DOHH2 (cell line): ENCODE measurements at regions not wholly inside any gene's neighbourhood (a gene's known extent, or its start where the extent isn't known, plus 50 kb on each side); places are given as distances from the start of the nearest gene placed in this dataset.

ENCODE experiments used
- H3F3A ChIP-seq: fragments of 200-600 bp; sonication (generic), shearing (Covaris generic); 2 replicates; pipeline ENCODE4 v1.6.0; 2016; ENCODE audit warnings: antibody characterized with exemption, mild to moderate bottlenecking; ENCODE audit not compliant: control insufficient read depth, insufficient read depth
- H3K27ac ChIP-seq: fragments of 200-600 bp; sonication (generic); 2 replicates; pipeline ENCODE4 v1.5.1; 2014; ENCODE audit warnings: low read depth, mild to moderate bottlenecking, low read length, moderate library complexity
- H3K27me3 ChIP-seq: fragments of 200-600 bp; sonication (generic); 2 replicates; pipeline ENCODE4 v1.6.1; 2014; ENCODE audit warnings: mild to moderate bottlenecking, low read length, mixed read lengths; ENCODE audit not compliant: control insufficient read depth
- H3K36me3 ChIP-seq: fragments of 200-600 bp; sonication (generic); 2 replicates; pipeline ENCODE4 v1.6.1; 2014; ENCODE audit warnings: mild to moderate bottlenecking, low read length, moderate library complexity, mixed read lengths; ENCODE audit not compliant: control insufficient read depth
- H3K4me1 ChIP-seq: fragments of 200-600 bp; sonication (generic); 2 replicates; pipeline ENCODE4 v1.6.1; 2014; ENCODE audit warnings: mild to moderate bottlenecking, low read length, mixed read lengths; ENCODE audit not compliant: control insufficient read depth
- H3K4me2 ChIP-seq: fragments of 200-600 bp; sonication (generic); 2 replicates; pipeline ENCODE4 v1.6.0; 2014; ENCODE audit warnings: mild to moderate bottlenecking, low read length, moderate library complexity
- H3K4me3 ChIP-seq: fragments of 200-600 bp; sonication (generic); 2 replicates; pipeline ENCODE4 v1.5.1; 2014; ENCODE audit warnings: mild to moderate bottlenecking, low read length, mixed read lengths
- H3K79me2 ChIP-seq: fragments of 200-600 bp; sonication (generic); 2 replicates; pipeline ENCODE4 v1.6.1; 2014; ENCODE audit warnings: mild to moderate bottlenecking, low read length, mixed read lengths; ENCODE audit not compliant: control insufficient read depth
- H3K9me2 ChIP-seq: fragments of 200-600 bp; sonication (generic); replicated peaks from 2 replicates; pipeline ENCODE4 v1.6.1; 2014; ENCODE audit warnings: mild to moderate bottlenecking, low read length, mixed read lengths; ENCODE audit not compliant: control insufficient read depth
- H3K9me3 ChIP-seq: fragments of 200-600 bp; sonication (generic); 2 replicates; pipeline ENCODE4 v1.6.1; 2014; ENCODE audit warnings: antibody characterized with exemption, low read length, mixed read lengths; ENCODE audit not compliant: control insufficient read depth, insufficient read depth
- H4K20me1 ChIP-seq: fragments of 200-600 bp; sonication (generic); 2 replicates; pipeline ENCODE4 v1.6.0; 2014; ENCODE audit warnings: low read depth, mild to moderate bottlenecking, antibody characterized with exemption, low read length, moderate library complexity; ENCODE audit not compliant: control insufficient read depth, insufficient read depth
- EZH2phosphoT487 ChIP-seq: fragments of 200-600 bp; sonication (generic); IDR thresholded peaks from 2 replicates; pipeline ENCODE4 v1.6.1; 2017; ENCODE audit warnings: borderline replicate concordance, mild to moderate bottlenecking, antibody characterized with exemption, low read length, moderate library complexity, mixed read lengths
- TF ChIP-seq, protein P1 (sequence below): fragments of 200-600 bp; sonication (generic); IDR thresholded peaks from one replicate; pipeline ENCODE4 v1.5.1; 2014; ENCODE audit warnings: antibody characterized with exemption, mild to moderate bottlenecking, low read depth, low read length; ENCODE audit not compliant: poor library complexity, severe bottlenecking

DNA sequence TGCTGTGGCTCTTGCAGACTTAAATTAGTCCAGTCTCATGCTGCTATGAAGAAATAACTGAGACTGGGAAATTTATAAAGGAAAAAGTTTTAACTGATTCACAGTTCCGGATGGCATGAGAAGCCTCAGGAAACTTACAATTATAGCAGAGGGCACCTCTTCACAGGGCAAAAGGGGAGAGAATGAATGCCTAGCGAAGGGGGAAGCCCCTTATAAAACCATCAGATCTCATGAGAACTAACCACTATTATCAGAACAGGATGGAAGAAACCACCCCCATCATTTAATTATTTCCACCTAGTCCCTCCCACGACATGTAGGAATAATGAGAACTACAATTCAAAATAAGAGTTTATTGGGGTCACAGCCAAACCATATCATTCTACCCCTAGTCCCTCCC, 91.4 kb downstream of the GPR174 start:
- H3K27ac ChIP-seq, result no peak overlapping the region
- H3K4me1 ChIP-seq, result no peaks in the 10 kb centered on the region
- no peaks in the 10 kb centered on the region for H3K27me3 ChIP-seq
- TF ChIP-seq, protein P1, sequence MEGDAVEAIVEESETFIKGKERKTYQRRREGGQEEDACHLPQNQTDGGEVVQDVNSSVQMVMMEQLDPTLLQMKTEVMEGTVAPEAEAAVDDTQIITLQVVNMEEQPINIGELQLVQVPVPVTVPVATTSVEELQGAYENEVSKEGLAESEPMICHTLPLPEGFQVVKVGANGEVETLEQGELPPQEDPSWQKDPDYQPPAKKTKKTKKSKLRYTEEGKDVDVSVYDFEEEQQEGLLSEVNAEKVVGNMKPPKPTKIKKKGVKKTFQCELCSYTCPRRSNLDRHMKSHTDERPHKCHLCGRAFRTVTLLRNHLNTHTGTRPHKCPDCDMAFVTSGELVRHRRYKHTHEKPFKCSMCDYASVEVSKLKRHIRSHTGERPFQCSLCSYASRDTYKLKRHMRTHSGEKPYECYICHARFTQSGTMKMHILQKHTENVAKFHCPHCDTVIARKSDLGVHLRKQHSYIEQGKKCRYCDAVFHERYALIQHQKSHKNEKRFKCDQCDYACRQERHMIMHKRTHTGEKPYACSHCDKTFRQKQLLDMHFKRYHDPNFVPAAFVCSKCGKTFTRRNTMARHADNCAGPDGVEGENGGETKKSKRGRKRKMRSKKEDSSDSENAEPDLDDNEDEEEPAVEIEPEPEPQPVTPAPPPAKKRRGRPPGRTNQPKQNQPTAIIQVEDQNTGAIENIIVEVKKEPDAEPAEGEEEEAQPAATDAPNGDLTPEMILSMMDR, result no peak
- TF ChIP-seq EZH2phosphoT487, result no peak
- H3K36me3 ChIP-seq, result no peaks in the 10 kb centered on the region
- H4K20me1 ChIP-seq, result no peaks in the 10 kb centered on the region
- H3K4me2 ChIP-seq, result no peak overlapping the region
- no peaks in the 10 kb centered on the region for H3F3A ChIP-seq
- H3K9me2 ChIP-seq, result no peaks in the 10 kb centered on the region
- no peaks in the 10 kb centered on the region for H3K79me2 ChIP-seq
- no peaks in the 10 kb centered on the region for H3K9me3 ChIP-seq
- H3K4me3 ChIP-seq, result no peak overlapping the region

DNA sequence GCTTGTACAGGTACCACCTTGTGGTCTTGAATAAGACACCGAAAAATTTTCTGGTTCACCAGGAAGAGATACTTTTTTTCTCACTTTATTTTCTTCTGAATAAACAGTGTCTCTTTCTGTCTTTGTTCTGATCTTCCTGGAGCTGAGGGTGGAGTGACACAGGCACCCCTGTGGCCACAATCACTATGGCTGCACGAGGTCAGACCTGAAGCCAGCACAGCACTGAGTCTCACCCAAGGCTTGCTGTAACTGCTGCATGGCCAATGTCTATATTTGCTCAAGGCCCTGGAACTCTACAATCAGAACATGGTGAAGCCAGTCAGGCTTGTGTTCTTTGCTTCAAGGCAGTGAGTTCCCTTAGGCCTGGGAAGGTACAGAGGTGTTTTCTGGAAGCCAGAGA, 87.2 kb downstream of the GPR174 start:
- Histone ChIP-seq H3K27ac (no peak overlapping the region), H3K36me3 (no peaks in the 10 kb centered on the region), H3K79me2 (no peaks in the 10 kb centered on the region), H3K4me2 (no peak overlapping the region), H3K27me3 (no peaks in the 10 kb centered on the region), H3K9me3 (no peaks in the 10 kb centered on the region), H3F3A (no peaks in the 10 kb centered on the region), H3K9me2 (no peaks in the 10 kb centered on the region), H4K20me1 (no peaks in the 10 kb centered on the region), H3K4me1 (no peaks in the 10 kb centered on the region), H3K4me3 (no peak overlapping the region)
- TF ChIP-seq, protein P1, result no peak
- no peak for TF ChIP-seq EZH2phosphoT487
